ENCODE measurements at regions not wholly inside any gene's neighbourhood (a gene's known extent, or its start where the extent isn't known, plus 50 kb on each side); places are given as distances from the start of the nearest gene placed in this dataset.

GRCh38 chr1:219340796-219341195 is 167.1 kb downstream of the LYPLAL1 start:
- DNase-seq (no peak), FAIRE-seq (no peak)
- TF ChIP-seq CTCF (IDR thresholded peaks at IDR 0.05; ENCODE audit: borderline replicate concordance, extremely low read depth, insufficient read depth), result no peak
- no peaks in the 10 kb centered on the region for H3K4me1 ChIP-seq (ENCODE audit: control insufficient read depth in 2 of 3, insufficient read depth in 2 of 3, low read depth in 1 of 3, low read length in 3 of 3)
- no peak overlapping the region for H3K27ac ChIP-seq (ENCODE audit: low read depth in 2 of 2, low read length in 2 of 2)
- H3K9me3 ChIP-seq (ENCODE audit: control insufficient read depth in 2 of 3, insufficient read depth in 1 of 3, low read length in 3 of 3), result peaks cover 0 to 3% (median 3%) of the 10 kb centered on the region in 3 donors
- intact Hi-C loops (cut with DNase I), result no loop called here
- no peaks in the 10 kb centered on the region for H3K27me3 ChIP-seq (ENCODE audit: control insufficient read depth, insufficient read depth, low read length)
- no peak overlapping the region for H3K4me3 ChIP-seq (ENCODE audit: low read length in 3 of 3)
- no peaks in the 10 kb centered on the region for H3K36me3 ChIP-seq (ENCODE audit: control insufficient read depth in 2 of 3, insufficient read depth in 3 of 3, low read length in 3 of 3)
- H3K9ac ChIP-seq (ENCODE audit: low read length in 3 of 3), result no peak overlapping the region

- no peaks in the 10 kb centered on the region for H3K36me3 ChIP-seq (ENCODE audit: control insufficient read depth in 2 of 3, insufficient read depth in 3 of 3, low read length in 3 of 3)
- TF ChIP-seq CTCF (IDR thresholded peaks at IDR 0.05; ENCODE audit: borderline replicate concordance, extremely low read depth, insufficient read depth), result no peak
- no peaks in the 10 kb centered on the region for H3K9me3 ChIP-seq (ENCODE audit: control insufficient read depth in 2 of 3, insufficient read depth in 1 of 3, low read length in 3 of 3)
- no peak overlapping the region for H3K9ac ChIP-seq (ENCODE audit: low read length in 3 of 3)
- no peaks in the 10 kb centered on the region for H3K4me1 ChIP-seq (ENCODE audit: control insufficient read depth in 2 of 3, insufficient read depth in 2 of 3, low read depth in 1 of 3, low read length in 3 of 3)
- DNase-seq, result no peak
- H3K27me3 ChIP-seq (ENCODE audit: control insufficient read depth, insufficient read depth, low read length), result no peaks in the 10 kb centered on the region
- H3K4me3 ChIP-seq (ENCODE audit: low read length in 3 of 3), result no peak overlapping the region
- no peak overlapping the region for H3K27ac ChIP-seq (ENCODE audit: low read depth in 2 of 2, low read length in 2 of 2)
- intact Hi-C loops (cut with DNase I), result no loop called here
- FAIRE-seq, result no peak
Measured at GRCh38 chr1:219339466-219339865, 165.8 kb downstream of the LYPLAL1 start.

GRCh38 chr1:219337588-219337987 is 163.9 kb downstream of the LYPLAL1 start:
- no peaks in the 10 kb centered on the region for H3K27me3 ChIP-seq (ENCODE audit: control insufficient read depth, insufficient read depth, low read length)
- TF ChIP-seq CTCF (IDR thresholded peaks at IDR 0.05; ENCODE audit: borderline replicate concordance, extremely low read depth, insufficient read depth), result no peak

GRCh38 chr1:219333626-219334025 is 159.9 kb downstream of the LYPLAL1 start:
- H3K27ac ChIP-seq (ENCODE audit: low read depth in 2 of 2, low read length in 2 of 2), result no peak overlapping the region
- FAIRE-seq, result no peak

More at GRCh38 chr1:219337588-219337987, 163.9 kb downstream of the LYPLAL1 start:
- Histone ChIP-seq H3K9ac (ENCODE audit: low read length in 3 of 3) (no peak overlapping the region), H3K4me1 (ENCODE audit: control insufficient read depth in 2 of 3, insufficient read depth in 2 of 3, low read depth in 1 of 3, low read length in 3 of 3) (no peaks in the 10 kb centered on the region), H3K27ac (ENCODE audit: low read depth in 2 of 2, low read length in 2 of 2) (no peak overlapping the region), H3K36me3 (ENCODE audit: control insufficient read depth in 2 of 3, insufficient read depth in 3 of 3, low read length in 3 of 3) (no peaks in the 10 kb centered on the region), H3K9me3 (ENCODE audit: control insufficient read depth in 2 of 3, insufficient read depth in 1 of 3, low read length in 3 of 3) (no peaks in the 10 kb centered on the region), H3K4me3 (ENCODE audit: low read length in 3 of 3) (no peak overlapping the region)
- FAIRE-seq (no peak), DNase-seq (no peak)
- intact Hi-C loops (cut with DNase I), result no loop called here

More at GRCh38 chr1:219333626-219334025, 159.9 kb downstream of the LYPLAL1 start:
- no peaks in the 10 kb centered on the region for H3K4me1 ChIP-seq (ENCODE audit: control insufficient read depth in 2 of 3, insufficient read depth in 2 of 3, low read depth in 1 of 3, low read length in 3 of 3)
- H3K9me3 ChIP-seq (ENCODE audit: control insufficient read depth in 2 of 3, insufficient read depth in 1 of 3, low read length in 3 of 3), result no peaks in the 10 kb centered on the region
- no peak overlapping the region for H3K4me3 ChIP-seq (ENCODE audit: low read length in 3 of 3)
- no peaks in the 10 kb centered on the region for H3K36me3 ChIP-seq (ENCODE audit: control insufficient read depth in 2 of 3, insufficient read depth in 3 of 3, low read length in 3 of 3)
- intact Hi-C loops (cut with DNase I), result no loop called here
- no peak for DNase-seq
- TF ChIP-seq CTCF (IDR thresholded peaks at IDR 0.05; ENCODE audit: borderline replicate concordance, extremely low read depth, insufficient read depth), result no peak
- H3K9ac ChIP-seq (ENCODE audit: low read length in 3 of 3), result no peak overlapping the region
- H3K27me3 ChIP-seq (ENCODE audit: control insufficient read depth, insufficient read depth, low read length), result no peaks in the 10 kb centered on the region

All from kidney (tissue), 13 donors.